Nephron progenitor cell (in vitro differentiated cells): ENCODE measurements at regions not wholly inside any gene's neighbourhood (a gene's known extent, or its start where the extent isn't known, plus 50 kb on each side); places are given as distances from the start of the nearest gene placed in this dataset.

Experiments
- DNase-seq: peaks from one replicate; pipeline ENCODE4 v3.0.0; 2021
- H3K27ac Mint-ChIP-seq: 2 replicates; pipeline ENCODE4 v1.8.0; 2021; ENCODE audit warnings: mild to moderate bottlenecking, moderate library complexity, mixed read lengths
- H3K27me3 Mint-ChIP-seq: 2 replicates; pipeline ENCODE4 v1.8.0; 2021; ENCODE audit warnings: mild to moderate bottlenecking, low read depth, mixed read lengths; ENCODE audit not compliant: poor library complexity
- H3K36me3 Mint-ChIP-seq: 2 replicates; pipeline ENCODE4 v1.8.0; 2021; ENCODE audit warnings: low read depth, mixed read lengths
- H3K4me1 Mint-ChIP-seq: 2 replicates; pipeline ENCODE4 v1.8.0; 2021; ENCODE audit warnings: mixed read lengths
- H3K4me3 Mint-ChIP-seq: 2 replicates; pipeline ENCODE4 v1.8.0; 2021; ENCODE audit warnings: mild to moderate bottlenecking, moderate library complexity, mixed read lengths
- H3K9me3 Mint-ChIP-seq: 2 replicates; pipeline ENCODE4 v1.8.0; 2021; ENCODE audit warnings: mild to moderate bottlenecking, moderate library complexity, mixed read lengths
- CTCF ChIP-seq: fragments of 200-600 bp; sonication (generic); IDR thresholded peaks from 2 replicates; pipeline ENCODE4 v1.5.0; 2021; ENCODE audit warnings: antibody characterized with exemption

DNA sequence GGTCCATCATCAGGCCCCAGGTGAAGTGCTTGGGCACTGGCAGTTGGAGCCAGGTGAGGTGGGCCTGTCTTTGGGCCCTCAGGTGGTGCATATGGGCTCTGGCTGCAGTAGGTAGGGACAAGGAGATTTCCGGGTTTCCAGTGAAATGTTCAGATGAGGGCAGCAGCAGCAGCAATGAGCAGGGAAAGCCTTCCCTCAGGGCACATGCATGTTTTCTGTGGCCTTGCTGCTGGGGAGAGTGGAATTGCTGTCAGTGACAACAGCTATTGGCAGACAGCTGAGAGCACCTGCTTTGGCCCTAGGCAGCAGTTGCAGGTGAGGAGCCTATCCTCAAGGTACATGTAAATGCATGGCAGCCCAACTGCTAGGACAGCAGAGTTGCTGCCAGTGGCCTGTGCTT, 58.9 kb upstream of the QRFPR start:
- no peak for DNase-seq
- Mint-ChIP-seq H3K27me3 (peaks cover 5% of the 10 kb centered on the region), H3K9me3 (peaks cover 57% of the 10 kb centered on the region), H3K27ac (no peak overlapping the region), H3K4me1 (no peaks in the 10 kb centered on the region), H3K4me3 (no peak overlapping the region), H3K36me3 (no peaks in the 10 kb centered on the region)
- no peak for TF ChIP-seq CTCF
